ENCODE measurements at regions not wholly inside any gene's neighbourhood (a gene's known extent, or its start where the extent isn't known, plus 50 kb on each side); places are given as distances from the start of the nearest gene placed in this dataset.
A peak's percentile ranks its signal among the peaks of the same experiment; 100 is the strongest.

DNA sequence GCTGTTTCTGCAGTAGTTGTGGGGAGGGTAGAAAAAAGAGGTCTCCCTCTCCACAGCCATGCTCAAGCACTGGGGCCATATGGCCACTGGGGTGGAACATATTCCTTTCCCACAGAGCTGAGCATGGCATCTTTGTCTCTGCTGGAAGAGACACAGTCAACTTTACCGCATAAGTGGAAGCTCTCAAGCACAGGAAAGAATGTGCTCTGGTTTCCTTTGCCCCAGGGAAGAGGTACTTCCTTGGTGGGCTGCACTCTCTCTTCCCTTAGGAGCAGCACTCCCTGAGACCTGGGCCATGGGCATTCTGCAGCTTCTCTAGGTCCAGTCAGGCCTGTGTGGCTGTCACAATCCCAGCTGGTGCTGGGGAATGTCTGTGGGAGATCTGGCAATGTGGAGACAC is 168.5 kb upstream of the ACTBL2 start:
- Histone ChIP-seq H2BK20ac (ENCODE audit: low read length) (no peak overlapping the region), H3K36me3 (ENCODE audit: control insufficient read depth in 2 of 4, insufficient read depth in 4 of 4, low read length in 3 of 4) (no peaks in the 10 kb centered on the region; a peak in 1 of 8 replicates), H3K79me2 (ENCODE audit: control insufficient read depth in 1 of 2, insufficient read depth in 2 of 2, low read length in 2 of 2) (no peaks in the 10 kb centered on the region), H4K20me1 (replicated peaks in 1 of 2; ENCODE audit: control insufficient read depth in 1 of 2, insufficient read depth in 2 of 2, low read length in 2 of 2) (no peaks in the 10 kb centered on the region), H3K18ac (ENCODE audit: extremely low read depth, low read length) (no peak overlapping the region), H3K23ac (ENCODE audit: insufficient read length) (no peak overlapping the region), H4K8ac (ENCODE audit: extremely low read depth, insufficient read depth, low read length) (no peak overlapping the region), H3K4ac (replicated peaks; ENCODE audit: insufficient read length, low read depth, low read length) (no peak overlapping the region), H4K91ac (replicated peaks; ENCODE audit: insufficient read length, low read length) (no peak overlapping the region), H4K5ac (ENCODE audit: insufficient read length, low read depth, low read length) (no peak overlapping the region), H3K4me3 (ENCODE audit: extremely low read depth in 1 of 4, insufficient read depth in 2 of 4, low read depth in 3 of 4, low read length in 4 of 4) (no peak overlapping the region), H3K4me1 (replicated peaks in 1 of 4; ENCODE audit: control insufficient read depth in 3 of 4, insufficient read depth in 4 of 4, low read length in 3 of 4) (no peaks in the 10 kb centered on the region; a peak in 2 of 7 replicates), H3K79me1 (ENCODE audit: low read depth, low read length) (no peaks in the 10 kb centered on the region), H3K14ac (ENCODE audit: insufficient read length) (no peak overlapping the region), H3K9ac (replicated peaks in 1 of 4; ENCODE audit: extremely low read depth in 1 of 4, low read depth in 3 of 4, low read length in 3 of 4) (no peak overlapping the region), H2AFZ (ENCODE audit: low read length) (no peak overlapping the region), H2BK12ac (ENCODE audit: low read depth, low read length) (no peak overlapping the region), H3K56ac (replicated peaks; ENCODE audit: insufficient read length, low read depth, low read length) (no peak overlapping the region), H3K27ac (ENCODE audit: low read depth, low read length) (no peak overlapping the region), H3K23me2 (ENCODE audit: low read depth, low read length) (no peaks in the 10 kb centered on the region), H3K9me3 (ENCODE audit: insufficient read depth in 2 of 2, low read depth in 1 of 2, low read length in 1 of 2) (0 out of 4 replicates have a peak, but pooled peaks cover 0 to 3% of the 10 kb centered on the region in 2 experiments), H2BK15ac (ENCODE audit: low read length) (no peak overlapping the region), H2BK120ac (replicated peaks; ENCODE audit: low read depth, low read length) (no peak overlapping the region), H2BK5ac (ENCODE audit: low read depth, low read length) (0 out of 2 replicates have a peak overlapping the region, but pooled peaks have one; percentile 32), H3K27me3 (replicated peaks in 1 of 4; ENCODE audit: control insufficient read depth in 3 of 4, extremely low read depth in 1 of 4, insufficient read depth in 3 of 4, low read length in 3 of 4) (no peaks in the 10 kb centered on the region), H2AK5ac (ENCODE audit: low read depth, low read length) (0 out of 2 replicates have a peak overlapping the region, but pooled peaks have one; percentile 39), H3K4me2 (ENCODE audit: insufficient read depth in 1 of 2, low read depth in 2 of 2, low read length in 2 of 2) (no peak overlapping the region)
- ChIA-PET POLR2A (ENCODE audit: partially characterized antibody) (no interaction called here), CTCF (ENCODE audit: partially characterized antibody) (interaction anchor here (0.5 to 4.3 kb wide), 33 partner anchors 10 to 1293 kb away, joined by 3 to 28 read pairs (median 5); no protein-coding TSS in a partner anchor)
- WGBS, 2 experiments (ENCODE audit: extremely low coverage in 1 of 2, insufficient coverage in 1 of 2, insufficient read length in 1 of 2, insufficient replicate concordance in 2 of 2, low coverage in 1 of 2, low lambda C conversion rate in 2 of 2, missing lambda C conversion rate in 1 of 2): 80% methylated on average over 1 of the region's 1 CpG; no CpG with 5 or more reads in 1 of the 2 experiments
- FAIRE-seq (no peak), DNase-seq (ENCODE audit: low read depth in 1 of 2, low spot score in 2 of 2) (no peak)
- TF ChIP-seq KDM4A (IDR thresholded peaks at IDR 0.05; ENCODE audit: low read depth, low read length, severe bottlenecking) (no peak), POU5F1 (IDR thresholded peaks at IDR 0.05; ENCODE audit: low read depth, low read length) (no peak), ZNF274 (IDR thresholded peaks at IDR 0.05; ENCODE audit: borderline replicate concordance, extremely low read depth, low read length) (no peak), POLR2AphosphoS5 (IDR thresholded peaks at IDR 0.05; ENCODE audit: low read depth, low read length) (no peak), BACH1 (IDR thresholded peaks at IDR 0.05; ENCODE audit: low read length) (no peak), SIX5 (IDR thresholded peaks at IDR 0.05; ENCODE audit: low read depth, low read length) (no peak), TEAD4 (IDR thresholded peaks at IDR 0.05; ENCODE audit: low read depth, low read length) (no peak), CBX8 (IDR thresholded peaks at IDR 0.05; ENCODE audit: borderline replicate concordance, low read depth, low read length) (no peak), RXRA (IDR thresholded peaks at IDR 0.05; ENCODE audit: insufficient read depth, low read depth, low read length) (no peak), BRCA1 (IDR thresholded peaks at IDR 0.05; ENCODE audit: low read depth, low read length) (no peak), RFX5 (IDR thresholded peaks at IDR 0.05; ENCODE audit: borderline replicate concordance, low read depth, low read length) (no peak), SIRT6 (IDR thresholded peaks at IDR 0.05; ENCODE audit: low read length) (no peak)
- TF ChIP-seq, protein P1, sequence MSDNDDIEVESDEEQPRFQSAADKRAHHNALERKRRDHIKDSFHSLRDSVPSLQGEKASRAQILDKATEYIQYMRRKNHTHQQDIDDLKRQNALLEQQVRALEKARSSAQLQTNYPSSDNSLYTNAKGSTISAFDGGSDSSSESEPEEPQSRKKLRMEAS (IDR thresholded peaks at IDR 0.05): no peak

All from H1 (cell line).